ENCODE measurements at regions not wholly inside any gene's neighbourhood (a gene's known extent, or its start where the extent isn't known, plus 50 kb on each side); places are given as distances from the start of the nearest gene placed in this dataset.
A peak's percentile ranks its signal among the peaks of the same experiment; 100 is the strongest.

DNA sequence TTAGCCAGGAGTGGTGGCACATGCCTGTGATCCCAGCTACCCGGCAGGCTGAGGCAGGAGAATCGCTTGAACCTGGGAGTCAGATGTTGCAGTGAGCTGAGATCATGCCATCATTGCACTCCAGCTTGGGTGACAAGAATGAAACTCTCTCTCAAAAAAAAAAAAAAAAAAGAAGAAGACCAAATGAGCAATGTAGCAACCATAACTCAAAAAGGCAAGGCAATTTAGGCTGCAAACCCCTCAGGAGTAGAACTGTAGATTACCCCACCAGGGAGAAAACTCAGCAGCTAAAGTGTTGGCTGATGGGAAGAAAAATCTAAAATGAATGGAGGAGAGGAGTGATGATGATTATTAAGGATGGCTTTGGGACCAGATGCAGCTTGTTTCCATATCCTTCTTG lies 256.7 kb upstream of the UBASH3B start:
- DNase-seq, result no peak

DNA sequence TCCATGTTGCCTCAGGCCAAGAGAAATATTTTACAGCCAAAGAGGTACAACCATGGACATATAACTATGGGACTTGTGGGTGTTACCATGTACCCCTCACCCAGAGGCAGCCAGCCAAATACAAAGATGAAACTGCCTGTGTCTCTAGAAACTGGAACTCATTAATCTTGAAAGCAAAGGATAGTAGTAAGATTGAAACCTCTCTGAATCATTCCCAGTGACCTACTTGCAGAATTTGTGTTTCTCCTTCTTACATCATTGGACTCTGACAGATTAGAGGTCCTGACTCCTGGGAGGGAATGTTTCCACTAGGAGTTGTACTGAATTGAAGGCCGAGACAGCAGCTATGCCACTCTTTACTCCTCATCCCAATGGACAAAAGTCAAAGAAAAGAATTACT lies 257.4 kb upstream of the UBASH3B start:
- no peak for DNase-seq

DNA sequence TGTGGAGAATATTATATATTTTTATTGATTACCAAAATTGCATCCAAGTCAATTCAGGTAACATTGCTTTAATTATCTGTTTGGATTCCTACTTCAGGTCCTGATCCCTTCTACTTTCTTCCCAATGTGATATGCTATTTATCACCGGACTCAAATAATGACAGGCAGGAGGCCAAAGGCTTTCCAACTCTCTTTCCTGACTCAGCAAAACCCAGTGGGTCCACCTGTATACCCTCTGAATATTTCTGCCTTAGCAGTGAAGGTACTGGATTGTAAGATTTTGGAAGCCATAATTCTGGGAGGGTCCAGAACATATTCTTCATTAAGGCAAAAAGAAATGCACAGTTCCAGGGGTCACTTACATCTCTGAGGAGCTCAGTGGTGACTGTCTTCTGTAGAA lies 260.2 kb upstream of the UBASH3B start:
- DNase-seq, result no peak

- peak; percentile 25 to 69 for DNase-seq
Measured at GRCh38 chr11:122394313-122394712, 261.2 kb upstream of the UBASH3B start.

DNA sequence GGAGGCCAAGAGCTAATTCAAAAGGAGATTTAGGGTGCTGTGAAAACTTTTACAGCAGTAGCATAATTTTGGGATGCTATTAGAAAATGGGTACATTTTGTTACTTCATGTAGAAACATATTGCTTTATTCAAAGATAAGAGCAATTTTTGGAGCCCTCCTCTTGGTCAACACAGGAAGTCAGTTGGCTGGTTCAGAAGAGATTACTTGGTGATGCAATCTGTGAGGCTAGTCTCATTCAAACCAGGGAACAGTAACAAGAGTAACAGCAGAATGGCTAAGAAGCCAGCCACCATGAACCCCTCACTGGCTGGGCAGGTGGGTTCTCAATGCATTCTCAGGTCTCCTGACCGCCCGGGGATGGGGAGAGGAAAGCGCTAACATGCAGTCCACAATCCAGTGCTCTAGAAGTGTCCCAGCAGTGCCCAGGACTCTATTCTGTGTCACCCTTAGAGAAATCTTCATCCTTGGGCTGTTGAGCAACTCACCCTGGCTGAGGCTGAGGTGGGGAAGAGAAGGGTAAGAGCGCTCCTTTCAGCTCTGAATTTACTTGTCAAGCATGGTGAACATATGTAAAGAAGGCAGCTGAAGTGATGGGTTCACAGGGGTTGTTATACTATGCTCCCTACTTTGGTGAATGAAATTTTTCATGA lies 262.2 kb upstream of the UBASH3B start:
- DNase-seq, result no peak

DNA sequence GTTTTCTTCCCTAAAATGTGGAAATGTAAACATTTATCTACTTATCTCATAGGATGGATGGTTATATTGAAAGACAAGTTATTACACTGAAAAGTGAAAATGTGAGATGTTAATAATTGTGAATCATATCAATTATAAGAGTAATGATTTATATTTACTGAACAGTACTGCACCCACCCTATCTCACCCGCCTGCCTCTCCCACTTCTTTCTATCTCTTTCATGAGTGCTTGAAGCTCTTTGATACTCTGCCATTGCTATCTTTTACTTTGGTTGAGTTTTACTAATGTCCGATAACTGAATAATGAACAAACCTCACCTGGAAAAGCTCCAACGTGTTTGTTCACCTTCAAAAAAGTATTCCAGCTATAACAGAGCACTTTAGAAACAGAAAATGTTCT lies 263.0 kb upstream of the UBASH3B start:
- DNase-seq, result no peak

- no peak for DNase-seq
Measured at GRCh38 chr11:122391049-122391448, 264.5 kb upstream of the UBASH3B start.

- no peak for DNase-seq
Measured at GRCh38 chr11:122383186-122383585, 267.2 kb upstream of the BLID start.

DNA sequence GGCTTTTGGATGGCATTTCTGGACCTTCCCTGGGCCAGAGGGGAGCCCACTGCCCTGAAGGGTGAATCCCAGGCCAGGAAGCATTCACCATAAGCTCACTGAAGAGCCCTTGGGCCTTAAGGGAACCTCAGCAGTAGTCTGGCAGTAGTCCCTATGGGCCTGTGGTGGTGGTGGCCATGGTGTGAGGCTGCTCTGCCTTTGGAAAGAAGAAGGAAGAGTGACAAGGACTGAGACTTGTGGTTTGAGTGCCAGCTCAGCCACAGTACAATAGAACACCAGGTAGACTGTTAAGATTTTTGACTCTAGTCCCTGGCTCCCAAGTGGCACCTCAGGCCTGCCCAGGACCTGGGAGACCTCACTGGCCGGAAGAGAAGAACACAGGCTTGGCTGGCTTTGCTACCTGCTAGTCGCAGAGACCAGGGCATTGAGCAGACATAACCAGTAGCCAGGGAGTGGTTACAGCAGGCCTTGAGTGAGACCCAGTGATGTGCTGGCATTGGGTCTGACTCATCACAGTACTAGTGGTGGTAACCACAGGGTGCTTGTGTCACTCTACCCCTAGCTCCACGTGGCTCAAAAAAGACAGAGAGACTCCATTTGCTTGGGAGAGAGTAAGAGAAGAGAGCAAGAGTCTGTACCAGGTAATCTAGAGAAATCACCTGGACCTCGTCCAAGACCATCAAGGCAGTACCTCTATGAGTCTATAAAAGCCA lies 259.8 kb upstream of the BLID start:
- DNase-seq, result no peak

- DNase-seq, result no peak
Measured at GRCh38 chr11:122368796-122369195, 252.8 kb upstream of the BLID start.

- DNase-seq, result no peak
Measured at GRCh38 chr11:122367809-122368231, 251.8 kb upstream of the BLID start.

GRCh38 chr11:122365610-122366360 lies 249.8 kb upstream of the BLID start:
- DNase-seq, result no peak

DNA sequence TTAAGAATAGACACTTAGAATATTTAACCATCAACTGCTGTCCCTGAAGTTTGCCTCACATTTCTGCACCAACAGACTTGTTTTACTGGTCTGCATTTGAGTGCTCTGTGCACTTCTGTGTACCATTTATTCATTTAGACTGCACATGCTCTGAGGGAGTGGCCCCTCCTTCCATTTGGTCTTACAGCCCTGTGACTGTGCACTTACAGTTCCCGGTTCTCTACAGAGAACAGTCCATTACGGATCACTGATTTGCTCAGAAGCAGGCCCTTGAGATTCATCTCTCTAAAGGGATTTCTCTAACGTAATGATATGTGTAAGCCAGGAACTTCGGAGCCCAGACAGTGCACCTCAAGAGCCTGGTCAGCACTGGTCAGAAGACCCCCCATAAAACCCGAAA lies 247.3 kb upstream of the BLID start:
- DNase-seq, result no peak

- no peak for DNase-seq
Measured at GRCh38 chr11:122362381-122362780, 246.4 kb upstream of the BLID start.

- DNase-seq, result no peak
Measured at GRCh38 chr11:122360875-122361274, 244.9 kb upstream of the BLID start.

DNA sequence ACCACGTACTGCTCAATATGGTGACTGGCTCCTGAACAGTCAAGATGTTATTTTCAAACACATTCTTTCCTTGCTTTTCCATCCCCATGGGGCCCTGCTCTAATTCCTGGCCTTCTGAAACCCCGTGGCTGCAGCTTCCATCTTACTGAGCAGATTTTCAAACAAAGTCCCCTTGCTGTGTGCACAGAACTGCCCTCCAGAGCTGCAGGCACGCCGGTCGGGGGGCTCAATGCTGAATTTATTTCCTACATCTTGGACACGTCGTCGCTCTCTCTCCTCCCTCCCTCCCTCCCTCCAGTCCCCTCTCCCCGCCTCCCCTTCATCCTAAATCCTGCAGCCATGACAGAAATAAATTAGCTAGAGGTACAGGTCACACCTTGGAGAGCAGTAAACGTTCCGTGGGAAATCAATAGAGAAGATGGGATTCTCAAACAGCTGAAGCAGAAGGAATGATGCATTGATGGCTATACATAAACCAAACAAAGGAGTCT lies 243.1 kb upstream of the BLID start:
- no peak for DNase-seq

DNA sequence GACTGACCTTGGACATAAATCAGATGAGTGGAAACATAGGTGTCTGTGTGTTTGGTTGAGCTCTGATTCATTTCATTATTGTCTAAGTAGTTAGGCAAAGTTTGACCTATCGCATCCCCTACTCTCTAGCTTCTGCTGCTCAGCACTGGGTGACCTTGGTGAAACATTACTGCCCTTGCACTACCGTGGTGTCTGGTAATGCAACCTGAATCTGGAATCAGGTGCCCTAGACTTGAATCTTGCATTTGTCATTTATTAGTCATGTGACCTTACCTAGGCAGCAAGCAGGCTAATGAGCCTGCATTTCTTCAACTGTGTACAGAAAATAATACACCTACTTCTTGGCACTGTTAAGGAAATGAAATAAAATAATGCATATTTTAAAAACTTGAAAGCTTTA lies 242.3 kb upstream of the BLID start:
- no peak for DNase-seq

DNA sequence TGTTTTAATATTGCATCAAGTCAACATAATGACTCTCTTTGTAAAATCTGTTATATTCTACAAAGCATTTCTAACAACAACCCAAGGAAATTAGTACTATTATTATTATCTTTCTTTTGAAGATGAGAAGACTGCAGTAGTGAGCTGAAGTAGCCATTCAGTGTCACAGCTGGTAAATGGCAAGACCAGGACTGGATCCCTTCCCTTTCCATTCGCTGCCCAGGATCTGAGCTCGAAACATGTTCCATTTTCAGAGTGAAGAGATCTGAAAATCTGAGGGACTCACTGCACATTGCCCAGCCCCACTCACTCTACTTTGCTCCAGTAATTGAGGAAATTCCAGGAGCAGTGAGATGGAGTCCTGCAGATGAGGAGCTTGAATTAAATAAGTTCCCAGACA lies 240.0 kb upstream of the BLID start:
- DNase-seq, result no peak

DNA sequence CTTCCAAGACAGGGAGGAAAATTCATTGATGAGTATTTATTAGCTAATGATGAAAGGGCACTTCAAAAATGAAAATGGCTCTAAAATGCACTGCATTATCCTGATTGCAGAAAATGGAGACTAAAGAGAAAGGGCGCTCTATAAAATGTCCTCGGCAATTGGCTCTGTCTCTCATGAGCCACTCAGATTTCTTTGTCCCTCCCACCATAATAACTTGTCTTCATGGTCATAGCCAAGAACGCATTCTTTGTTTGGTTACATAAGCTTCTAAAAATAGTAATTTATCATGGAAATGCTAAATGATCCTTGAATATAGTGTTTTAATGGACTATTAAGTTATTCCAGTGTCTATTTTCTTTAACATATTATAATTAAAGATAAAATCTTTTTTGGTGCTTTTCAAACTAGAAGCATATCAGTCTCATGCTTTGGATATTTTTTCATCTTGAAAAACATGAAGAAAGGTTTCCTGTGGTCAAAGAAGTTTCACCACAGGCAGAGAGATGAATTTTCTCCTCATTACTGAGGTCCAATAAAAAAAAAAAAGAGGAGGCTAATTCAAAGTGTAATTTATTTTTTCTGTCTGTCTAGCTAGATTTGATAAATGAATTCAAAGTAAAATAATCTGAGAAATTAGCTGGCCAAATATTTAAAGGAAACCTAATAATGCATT lies 238.1 kb upstream of the BLID start:
- DNase-seq, result no peak

GRCh38 chr11:122353561-122353960 lies 237.5 kb upstream of the BLID start:
- no peak for DNase-seq

GRCh38 chr11:122348659-122349409 lies 232.8 kb upstream of the BLID start:
- no peak for DNase-seq

DNA sequence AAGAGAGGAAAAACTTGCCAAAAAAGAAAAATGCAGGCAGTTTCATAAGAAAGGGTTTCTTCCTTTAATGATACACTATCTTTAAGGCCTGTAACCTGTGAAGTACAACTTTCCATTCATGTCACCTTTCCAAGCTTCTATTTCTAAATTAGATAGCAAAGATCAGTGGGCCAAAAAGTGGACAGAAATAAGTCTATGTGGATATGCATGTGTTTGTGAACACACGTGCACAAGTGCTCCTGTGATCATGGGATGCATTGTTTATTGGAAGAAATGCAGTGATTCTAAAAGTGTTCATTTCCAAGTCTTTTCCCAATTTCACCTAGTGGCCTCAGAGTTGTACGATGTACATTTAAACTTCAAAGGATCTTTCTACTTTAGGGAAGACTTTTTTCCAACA lies 230.0 kb upstream of the BLID start:
- no peak for DNase-seq

- DNase-seq, result no peak
Measured at GRCh38 chr11:122345586-122345985, 229.6 kb upstream of the BLID start.

Data from NCI-H446 (cell line).